ENCODE measurements at regions not wholly inside any gene's neighbourhood (a gene's known extent, or its start where the extent isn't known, plus 50 kb on each side); places are given as distances from the start of the nearest gene placed in this dataset.

DNA sequence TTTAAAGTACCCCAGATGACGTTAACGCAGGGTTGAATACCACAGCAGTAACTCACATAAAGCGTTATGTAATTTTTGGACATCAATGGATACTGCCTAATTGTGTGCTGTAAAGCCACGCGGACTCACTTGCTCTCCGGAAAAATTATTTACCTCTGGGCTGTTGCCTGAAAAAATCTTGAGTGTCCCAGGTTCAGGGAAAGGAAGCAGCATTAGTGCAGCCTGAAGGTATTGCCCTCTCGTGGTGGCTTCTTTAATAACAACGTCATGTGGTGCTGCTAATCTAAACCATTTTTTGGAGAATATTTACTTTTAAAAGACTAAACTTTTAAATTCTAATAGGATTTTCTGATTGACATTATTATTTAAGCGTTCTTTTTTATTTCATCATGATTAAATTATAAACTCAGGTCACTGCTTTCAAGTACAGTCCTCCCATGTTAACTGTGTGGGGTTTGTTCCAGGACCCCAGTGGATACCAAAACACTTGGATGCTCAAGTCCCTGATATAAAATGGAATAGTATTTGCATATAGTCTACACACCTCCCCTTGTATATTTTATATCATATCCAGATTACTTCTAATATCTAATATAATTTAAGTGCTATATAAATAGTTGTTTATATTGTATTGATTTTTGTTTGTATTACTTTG lies 384.8 kb downstream of the FAM133A start:
- DNase-seq (ENCODE audit: low spot score) = no peak
- H3K36me3 ChIP-seq (ENCODE audit: low read depth) = no peaks in the 10 kb centered on the region
- H3K4me3 ChIP-seq (ENCODE audit: severe bottlenecking) = no peak overlapping the region
- no peaks in the 10 kb centered on the region for H3K4me1 ChIP-seq (ENCODE audit: insufficient read depth, poor library complexity, severe bottlenecking)
- H3K27ac ChIP-seq (ENCODE audit: poor library complexity, severe bottlenecking) = no peak overlapping the region
- peak; percentile 46; the same call in 2 of the 3 replicates for ATAC-seq (ENCODE audit: low read depth)
- TF ChIP-seq, protein P1, sequence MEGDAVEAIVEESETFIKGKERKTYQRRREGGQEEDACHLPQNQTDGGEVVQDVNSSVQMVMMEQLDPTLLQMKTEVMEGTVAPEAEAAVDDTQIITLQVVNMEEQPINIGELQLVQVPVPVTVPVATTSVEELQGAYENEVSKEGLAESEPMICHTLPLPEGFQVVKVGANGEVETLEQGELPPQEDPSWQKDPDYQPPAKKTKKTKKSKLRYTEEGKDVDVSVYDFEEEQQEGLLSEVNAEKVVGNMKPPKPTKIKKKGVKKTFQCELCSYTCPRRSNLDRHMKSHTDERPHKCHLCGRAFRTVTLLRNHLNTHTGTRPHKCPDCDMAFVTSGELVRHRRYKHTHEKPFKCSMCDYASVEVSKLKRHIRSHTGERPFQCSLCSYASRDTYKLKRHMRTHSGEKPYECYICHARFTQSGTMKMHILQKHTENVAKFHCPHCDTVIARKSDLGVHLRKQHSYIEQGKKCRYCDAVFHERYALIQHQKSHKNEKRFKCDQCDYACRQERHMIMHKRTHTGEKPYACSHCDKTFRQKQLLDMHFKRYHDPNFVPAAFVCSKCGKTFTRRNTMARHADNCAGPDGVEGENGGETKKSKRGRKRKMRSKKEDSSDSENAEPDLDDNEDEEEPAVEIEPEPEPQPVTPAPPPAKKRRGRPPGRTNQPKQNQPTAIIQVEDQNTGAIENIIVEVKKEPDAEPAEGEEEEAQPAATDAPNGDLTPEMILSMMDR (IDR thresholded peaks at IDR 0.05; ENCODE audit: poor library complexity, severe bottlenecking) = peak; percentile 55
- no peaks in the 10 kb centered on the region for H3K27me3 ChIP-seq (ENCODE audit: insufficient read depth, poor library complexity, severe bottlenecking)
- no peaks in the 10 kb centered on the region for H3K9me3 ChIP-seq (ENCODE audit: severe bottlenecking)

DNA sequence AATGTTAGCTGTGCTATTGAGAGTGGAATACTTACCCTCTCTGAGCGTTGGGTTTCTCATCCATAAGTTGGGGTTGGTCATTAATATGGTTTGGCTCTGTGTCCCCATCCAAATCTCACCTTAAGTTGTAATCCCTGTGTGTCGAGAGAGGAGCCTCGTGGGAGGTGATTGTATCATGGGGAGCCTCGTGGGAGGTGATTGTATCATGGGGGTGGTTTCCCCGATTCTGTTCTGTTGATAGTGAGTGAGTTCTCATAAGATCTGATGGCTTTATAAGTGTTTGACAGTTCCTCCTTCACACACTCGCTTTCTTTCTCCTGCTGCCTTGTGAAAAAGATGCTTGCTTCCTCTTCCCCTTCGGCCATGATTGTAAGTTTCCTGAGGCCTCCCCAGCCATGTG lies 391.1 kb downstream of the FAM133A start:
- Histone ChIP-seq H3K4me1 (ENCODE audit: insufficient read depth, poor library complexity, severe bottlenecking) (no peaks in the 10 kb centered on the region), H3K27me3 (ENCODE audit: insufficient read depth, poor library complexity, severe bottlenecking) (no peaks in the 10 kb centered on the region), H3K9me3 (ENCODE audit: severe bottlenecking) (no peaks in the 10 kb centered on the region), H3K27ac (ENCODE audit: poor library complexity, severe bottlenecking) (no peak overlapping the region), H3K4me3 (ENCODE audit: severe bottlenecking) (no peak overlapping the region), H3K36me3 (ENCODE audit: low read depth) (no peaks in the 10 kb centered on the region)
- ATAC-seq (ENCODE audit: low read depth) (no peak), DNase-seq (ENCODE audit: low spot score) (no peak)
- TF ChIP-seq, protein P1 (IDR thresholded peaks at IDR 0.05; ENCODE audit: poor library complexity, severe bottlenecking) = no peak

DNA sequence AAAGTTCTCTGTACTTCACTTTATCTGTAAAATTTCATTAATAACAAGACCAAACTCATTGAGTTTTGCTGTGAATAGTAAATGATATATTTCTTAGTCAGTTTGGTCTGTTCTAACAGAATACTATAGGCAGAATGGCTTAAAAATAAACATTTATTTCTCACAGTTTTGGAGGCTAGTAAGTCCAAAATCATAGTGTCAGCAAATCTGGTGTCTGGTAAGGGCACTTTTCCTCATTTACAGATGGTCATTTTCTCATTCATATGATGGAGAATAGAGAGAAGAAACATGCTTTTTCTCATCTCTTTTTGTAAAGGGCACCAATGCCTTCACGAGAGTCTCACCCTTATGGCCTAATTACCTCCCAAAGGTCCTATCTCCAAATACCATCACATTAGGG lies 415.1 kb downstream of the FAM133A start:
- no peak for DNase-seq (ENCODE audit: low spot score)
- no peaks in the 10 kb centered on the region for H3K27me3 ChIP-seq (ENCODE audit: insufficient read depth, poor library complexity, severe bottlenecking)
- ATAC-seq (ENCODE audit: low read depth) = no peak
- no peaks in the 10 kb centered on the region for H3K9me3 ChIP-seq (ENCODE audit: severe bottlenecking)
- H3K4me3 ChIP-seq (ENCODE audit: severe bottlenecking) = no peak overlapping the region
- TF ChIP-seq, protein P1 (IDR thresholded peaks at IDR 0.05; ENCODE audit: poor library complexity, severe bottlenecking) = no peak
- H3K4me1 ChIP-seq (ENCODE audit: insufficient read depth, poor library complexity, severe bottlenecking) = no peaks in the 10 kb centered on the region
- H3K36me3 ChIP-seq (ENCODE audit: low read depth) = no peaks in the 10 kb centered on the region
- no peak overlapping the region for H3K27ac ChIP-seq (ENCODE audit: poor library complexity, severe bottlenecking)

DNA sequence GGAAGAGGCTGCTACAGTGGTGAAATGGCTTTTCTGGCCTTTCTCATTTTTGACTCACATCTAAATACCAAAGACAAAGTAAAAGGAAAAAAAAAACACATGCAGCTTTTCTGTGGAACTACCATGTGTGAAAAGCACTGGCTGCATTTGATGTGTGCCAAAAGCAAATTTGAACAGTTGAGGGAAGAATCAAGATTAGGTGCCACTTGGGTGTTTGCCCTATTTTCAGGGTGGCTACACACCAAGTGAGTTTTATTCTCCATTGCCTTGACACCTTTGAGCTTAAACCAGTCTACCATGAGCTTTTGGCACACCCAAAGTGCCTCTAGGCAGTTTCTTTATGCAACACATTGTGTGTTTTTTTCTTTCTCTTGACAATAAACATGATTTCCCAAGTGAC lies 423.9 kb downstream of the FAM133A start:
- ATAC-seq (ENCODE audit: low read depth) = no peak
- TF ChIP-seq, protein P1 (IDR thresholded peaks at IDR 0.05; ENCODE audit: poor library complexity, severe bottlenecking) = no peak
- no peaks in the 10 kb centered on the region for H3K36me3 ChIP-seq (ENCODE audit: low read depth)
- no peak overlapping the region for H3K4me3 ChIP-seq (ENCODE audit: severe bottlenecking)
- no peaks in the 10 kb centered on the region for H3K9me3 ChIP-seq (ENCODE audit: severe bottlenecking)
- H3K27ac ChIP-seq (ENCODE audit: poor library complexity, severe bottlenecking) = no peak overlapping the region
- no peaks in the 10 kb centered on the region for H3K4me1 ChIP-seq (ENCODE audit: insufficient read depth, poor library complexity, severe bottlenecking)
- H3K27me3 ChIP-seq (ENCODE audit: insufficient read depth, poor library complexity, severe bottlenecking) = no peaks in the 10 kb centered on the region
- no peak for DNase-seq (ENCODE audit: low spot score)

DNA sequence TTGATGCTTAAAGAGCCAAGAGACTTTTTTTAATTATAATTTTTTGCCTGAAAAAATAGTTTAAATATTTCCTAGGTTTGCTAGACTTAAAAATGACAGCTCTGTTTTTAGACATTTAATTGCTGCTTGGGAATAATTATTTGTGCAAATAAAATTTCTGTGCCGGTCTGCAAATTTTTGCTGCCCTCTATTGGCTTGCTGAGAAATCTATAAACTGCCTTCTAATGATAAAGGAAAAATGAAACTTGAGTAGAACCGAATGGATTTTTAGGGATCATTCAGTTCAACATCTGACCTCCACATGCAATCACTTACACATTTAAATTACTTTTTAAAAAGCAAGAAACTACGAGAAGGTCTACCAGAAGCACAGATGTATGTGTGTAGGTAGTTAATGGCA lies 434.0 kb downstream of the FAM133A start:
- TF ChIP-seq, protein P1 (IDR thresholded peaks at IDR 0.05; ENCODE audit: poor library complexity, severe bottlenecking) = peak; percentile 51
- H3K4me1 ChIP-seq (ENCODE audit: insufficient read depth, poor library complexity, severe bottlenecking) = no peaks in the 10 kb centered on the region
- no peaks in the 10 kb centered on the region for H3K36me3 ChIP-seq (ENCODE audit: low read depth)
- no peak for ATAC-seq (ENCODE audit: low read depth)
- no peaks in the 10 kb centered on the region for H3K27me3 ChIP-seq (ENCODE audit: insufficient read depth, poor library complexity, severe bottlenecking)
- DNase-seq (ENCODE audit: low spot score) = no peak
- H3K27ac ChIP-seq (ENCODE audit: poor library complexity, severe bottlenecking) = no peak overlapping the region
- H3K9me3 ChIP-seq (ENCODE audit: severe bottlenecking) = no peaks in the 10 kb centered on the region
- H3K4me3 ChIP-seq (ENCODE audit: severe bottlenecking) = no peak overlapping the region
